ENCODE measurements at regions not wholly inside any gene's neighbourhood (a gene's known extent, or its start where the extent isn't known, plus 50 kb on each side); places are given as distances from the start of the nearest gene placed in this dataset.

DNA sequence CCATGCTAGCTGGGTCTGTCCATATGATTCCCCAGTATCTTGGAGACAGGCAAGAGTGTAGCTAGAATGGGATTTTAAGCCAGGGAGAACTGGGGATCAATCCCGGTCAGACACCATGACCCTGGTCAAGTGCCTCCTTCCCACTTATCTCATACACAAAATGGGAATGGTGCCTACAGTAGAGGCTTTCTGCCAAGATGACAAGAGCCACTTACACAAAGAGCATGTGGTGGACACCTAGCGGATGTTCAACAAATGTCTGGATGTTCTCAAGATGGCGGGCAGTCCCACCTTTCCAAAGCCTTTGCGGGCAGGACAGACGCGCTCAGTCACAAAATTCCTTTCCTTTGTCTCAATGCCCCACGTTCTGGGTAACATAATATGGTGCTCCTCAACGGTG lies 57.3 kb downstream of the MAF start:
- DNase-seq = no peak

DNA sequence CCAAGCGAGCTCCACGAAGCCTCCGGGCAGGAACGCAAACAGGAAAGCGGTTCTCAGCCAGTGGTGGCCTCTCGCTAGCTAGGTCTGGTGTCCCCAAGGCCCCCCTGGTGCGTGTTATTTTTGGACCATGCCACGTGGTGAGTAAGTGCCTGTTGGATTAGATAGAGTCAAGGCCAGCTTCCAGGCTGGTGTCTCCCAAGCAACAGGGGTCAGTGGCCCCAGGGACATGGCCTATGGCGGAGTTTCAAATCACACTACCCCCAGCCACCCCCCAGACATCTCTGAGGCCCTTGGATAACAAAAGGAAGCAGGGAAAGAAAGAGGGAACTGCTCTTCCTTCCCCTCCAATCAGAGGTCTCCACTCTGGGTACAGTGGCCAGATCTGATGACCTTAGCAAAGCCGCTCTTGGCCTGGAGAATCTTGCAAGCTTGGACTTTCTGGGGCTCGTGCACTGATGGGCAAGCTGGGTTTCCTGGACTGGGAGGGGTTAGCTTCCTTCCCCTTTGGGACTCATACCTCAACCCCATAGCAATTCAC lies 58.2 kb downstream of the MAF start:
- no peak for DNase-seq

DNA sequence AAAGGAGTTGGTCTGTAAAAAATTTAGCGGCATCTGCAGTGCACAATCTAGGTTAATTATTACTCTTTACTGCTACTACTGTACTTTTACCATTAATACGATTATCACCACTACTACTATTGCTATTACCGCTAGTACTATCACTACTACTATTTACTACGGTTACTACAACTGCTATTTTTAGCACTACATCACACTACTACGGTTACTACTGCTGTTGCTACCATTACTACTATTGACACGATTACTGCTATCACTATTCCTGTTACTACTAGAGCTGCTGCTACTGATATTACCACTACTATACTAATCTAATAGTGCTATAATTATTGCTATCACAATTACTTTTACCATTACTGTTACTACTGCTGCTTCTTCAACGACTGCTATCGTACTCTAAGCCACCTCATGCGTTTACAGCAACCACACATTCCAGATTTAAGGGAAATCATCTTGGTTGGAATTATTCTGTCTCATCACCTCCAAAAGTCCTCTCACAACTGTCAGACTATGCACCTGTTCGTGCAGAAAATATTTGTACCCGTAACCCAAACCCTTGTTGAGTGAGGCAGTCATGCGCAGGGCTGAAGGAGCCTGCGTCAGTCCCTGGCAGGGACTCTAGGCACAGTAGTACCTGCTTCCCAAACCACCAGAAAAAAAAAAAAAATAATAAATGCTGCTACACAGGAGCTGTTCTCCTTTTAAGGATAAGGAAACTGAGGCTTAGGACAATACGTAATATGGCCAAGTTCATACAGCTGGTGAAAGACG lies 59.5 kb downstream of the MAF start:
- no peak for DNase-seq

DNA sequence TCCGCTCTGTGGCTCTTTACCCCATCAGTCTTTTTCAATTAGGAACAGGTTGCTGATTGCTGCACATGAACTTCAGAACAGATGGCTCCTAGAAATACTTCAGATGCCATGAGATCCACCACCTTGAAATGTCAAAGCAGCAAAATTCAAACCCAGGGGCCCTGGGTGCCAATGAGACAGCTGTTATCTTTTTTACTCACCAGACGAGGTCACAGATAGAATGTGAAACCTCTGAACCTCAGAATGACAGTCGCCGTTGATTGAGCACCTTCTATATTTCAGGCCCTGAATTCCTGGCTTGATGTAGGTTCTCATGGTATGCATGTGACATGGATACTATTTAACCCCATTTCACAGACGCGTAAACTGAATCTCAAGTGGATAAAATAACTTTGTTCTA lies 63.0 kb downstream of the MAF start:
- DNase-seq = no peak

DNA sequence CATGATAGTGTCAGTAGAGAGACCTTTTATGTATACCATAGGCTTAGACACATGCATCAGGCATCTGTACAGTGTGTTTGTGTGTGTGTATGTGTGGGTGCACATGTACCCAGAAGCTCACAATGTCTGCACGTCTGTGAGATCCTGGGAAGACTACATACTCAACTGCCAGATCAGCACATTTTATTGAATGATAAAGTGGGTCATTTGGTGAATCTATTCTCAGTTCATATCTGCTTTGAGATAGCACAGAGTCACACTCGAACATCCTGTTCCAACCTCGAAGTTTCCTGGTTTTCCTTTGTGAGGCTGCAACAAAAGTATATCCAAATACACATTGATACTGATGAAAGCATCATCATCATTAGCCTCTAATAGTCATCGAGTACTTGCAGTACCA lies 63.6 kb downstream of the MAF start:
- no peak for DNase-seq

DNA sequence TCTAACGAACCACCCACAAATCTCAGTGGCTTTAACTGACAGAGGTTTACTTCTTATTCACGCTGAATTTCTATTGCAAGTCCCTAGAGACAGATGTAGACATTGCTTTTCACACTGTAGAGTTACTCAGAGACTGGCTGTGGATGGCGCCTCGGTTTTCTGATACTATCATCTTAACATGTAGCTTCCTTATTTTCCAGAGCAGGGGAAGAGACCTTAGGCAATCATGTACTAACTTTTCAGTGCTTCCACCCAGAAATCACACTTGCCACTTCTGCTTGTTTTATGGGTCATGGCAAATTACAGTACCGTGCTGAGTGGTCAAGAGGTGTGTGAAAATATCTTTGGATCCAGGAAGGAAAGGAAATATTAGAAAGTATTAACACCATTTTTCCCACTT lies 65.4 kb downstream of the MAF start:
- no peak for DNase-seq

GRCh38 chr16:79534143-79534542 lies 66.4 kb downstream of the MAF start:
- no peak for DNase-seq

DNA sequence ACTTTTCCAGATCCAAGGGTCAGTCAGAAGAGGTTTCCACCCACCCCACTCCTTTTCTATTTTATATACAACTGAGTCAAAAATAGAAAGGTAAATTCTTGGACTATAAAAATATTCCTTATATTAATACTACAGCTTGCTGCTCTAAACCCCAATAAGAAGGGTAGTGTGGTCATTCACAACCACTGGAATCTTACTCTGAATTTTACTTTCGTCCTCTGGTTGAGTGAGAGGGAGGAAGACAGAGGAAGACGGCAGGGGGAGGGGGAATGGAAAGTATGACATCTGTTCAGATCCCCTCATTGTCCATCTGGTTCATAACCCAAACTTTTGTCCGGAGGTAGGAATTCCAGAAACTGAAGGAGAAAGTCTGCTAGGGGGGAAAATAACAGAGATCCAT lies 67.2 kb downstream of the MAF start:
- no peak for DNase-seq

DNA sequence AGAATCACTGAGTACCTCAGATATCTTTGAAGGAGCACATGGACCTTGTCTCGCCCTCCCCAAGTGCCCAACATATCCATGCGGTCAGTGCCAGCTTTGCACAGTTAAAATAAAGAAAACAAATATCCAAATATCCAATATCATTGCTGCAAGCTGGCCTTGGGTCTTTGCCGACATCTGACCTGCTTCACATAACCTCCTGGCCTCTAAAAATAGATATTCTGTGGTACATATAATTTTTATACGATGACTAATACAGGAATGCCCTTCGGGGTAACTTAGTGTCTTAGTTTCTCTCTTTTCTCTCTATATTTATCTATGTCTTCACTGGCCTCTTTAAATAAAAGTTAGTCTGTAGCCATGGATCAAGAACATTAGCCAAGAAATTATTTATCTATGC lies 67.8 kb downstream of the MAF start:
- DNase-seq = no peak

- no peak for DNase-seq
Observed at GRCh38 chr16:79532273-79532672, 68.3 kb downstream of the MAF start.

GRCh38 chr16:79528338-79528737 lies 72.2 kb downstream of the MAF start:
- no peak for DNase-seq

DNA sequence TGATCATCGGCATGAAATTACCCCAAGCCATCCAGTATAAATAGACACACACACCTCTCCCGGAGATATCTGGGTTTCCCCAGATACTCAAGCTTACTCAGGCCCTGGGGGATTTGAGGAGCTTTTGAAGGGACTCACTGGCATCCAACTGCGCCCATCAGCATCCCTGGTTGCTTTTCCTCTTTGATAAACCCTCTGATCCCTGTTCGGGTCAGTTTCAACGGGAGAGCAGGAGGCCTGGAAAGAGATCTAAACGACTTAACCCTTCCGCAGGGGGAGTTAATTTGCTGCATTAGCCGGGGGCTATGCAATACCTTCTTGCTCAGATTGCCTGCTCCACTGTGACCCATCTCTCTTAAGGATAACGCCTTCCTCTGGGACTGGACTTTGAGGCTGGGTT lies 76.6 kb downstream of the MAF start:
- no peak for DNase-seq

DNA sequence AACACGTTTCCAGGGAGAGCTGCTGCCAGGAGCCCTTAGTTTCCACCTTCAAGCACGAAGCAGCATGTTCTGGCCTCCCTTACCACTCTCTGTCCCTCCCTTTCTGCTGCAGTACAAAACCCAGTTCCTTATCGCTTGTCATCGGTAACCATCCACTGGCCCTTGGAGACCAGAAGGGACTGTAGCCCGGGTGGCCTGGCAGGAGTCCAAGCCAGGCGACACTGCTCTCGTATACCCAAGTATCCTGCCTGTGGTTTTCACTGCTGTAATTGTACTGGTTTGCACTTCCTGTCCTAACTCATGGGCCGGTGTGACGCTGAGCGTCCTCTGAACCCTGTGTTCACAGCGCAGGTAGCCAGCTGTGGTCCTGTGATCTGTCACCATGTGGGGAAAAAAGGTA lies 81.1 kb downstream of the MAF start:
- DNase-seq = no peak

- no peak for DNase-seq
Observed at GRCh38 chr16:79517156-79517555, 83.4 kb downstream of the MAF start.

DNA sequence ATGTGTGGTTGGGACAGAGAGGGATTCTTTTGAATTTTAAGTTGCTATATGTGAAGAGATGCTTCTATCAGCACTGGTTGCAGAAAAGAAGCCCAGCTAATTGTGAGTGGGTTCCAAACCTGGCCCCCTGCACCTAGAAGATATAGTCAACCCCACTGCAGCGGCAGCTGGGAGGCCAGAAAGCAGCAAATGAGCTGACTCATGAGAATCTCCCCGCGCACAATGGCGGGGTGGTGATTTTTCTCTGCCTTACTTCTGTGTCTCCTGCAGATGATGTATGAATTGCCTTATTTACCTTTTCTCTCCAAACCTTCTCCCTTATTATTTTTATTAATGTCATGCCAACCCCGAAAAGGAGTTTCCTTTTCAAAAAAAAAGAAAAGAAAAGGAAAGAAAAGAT lies 89.7 kb downstream of the MAF start:
- DNase-seq = no peak

DNA sequence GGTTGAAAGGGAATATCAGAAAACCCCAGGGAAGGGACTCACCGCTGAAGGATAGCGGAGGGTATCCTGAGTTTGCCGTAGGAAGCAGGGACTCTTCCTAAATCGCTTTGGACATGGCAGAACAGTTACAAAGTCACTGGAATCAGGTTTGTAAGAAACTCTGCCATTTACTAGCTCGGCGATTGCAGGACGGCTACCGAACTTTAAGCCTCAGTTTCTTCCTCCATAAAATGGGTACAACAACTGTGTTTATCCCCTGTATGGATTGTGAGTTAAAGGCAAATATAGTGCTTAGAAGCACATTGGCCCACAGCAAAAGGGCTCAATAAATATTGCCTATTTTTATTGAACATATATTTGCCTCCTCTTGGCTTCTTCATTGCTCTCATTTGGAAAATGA lies 90.6 kb downstream of the MAF start:
- no peak for DNase-seq

- no peak for DNase-seq
Observed at GRCh38 chr16:79509211-79509631, 91.3 kb downstream of the MAF start.

- no peak for DNase-seq
Observed at GRCh38 chr16:79508294-79508693, 92.2 kb downstream of the MAF start.

- DNase-seq = no peak
Observed at GRCh38 chr16:79505344-79505743, 95.2 kb downstream of the MAF start.

DNA sequence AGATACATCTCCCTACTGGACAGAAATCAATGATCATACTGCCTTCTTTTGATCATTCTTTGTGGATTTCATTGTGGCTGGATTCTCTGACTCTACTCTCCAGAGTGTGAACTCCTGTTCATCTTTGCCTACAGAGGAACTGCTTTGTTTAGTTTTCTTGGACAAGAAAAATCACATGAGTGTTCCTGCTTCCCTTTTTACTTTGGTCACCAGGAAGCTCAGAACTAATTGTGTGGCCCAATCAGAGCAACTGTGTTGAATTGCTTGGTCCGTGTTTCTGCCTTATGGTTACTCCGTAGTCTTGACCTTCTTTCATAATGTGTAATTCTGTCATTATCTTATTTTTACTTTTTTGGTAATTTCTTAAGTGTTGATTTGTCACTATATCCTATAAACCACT lies 97.0 kb downstream of the MAF start:
- no peak for DNase-seq

- DNase-seq = no peak
Observed at GRCh38 chr16:79501446-79501845, 99.1 kb downstream of the MAF start.

DNA sequence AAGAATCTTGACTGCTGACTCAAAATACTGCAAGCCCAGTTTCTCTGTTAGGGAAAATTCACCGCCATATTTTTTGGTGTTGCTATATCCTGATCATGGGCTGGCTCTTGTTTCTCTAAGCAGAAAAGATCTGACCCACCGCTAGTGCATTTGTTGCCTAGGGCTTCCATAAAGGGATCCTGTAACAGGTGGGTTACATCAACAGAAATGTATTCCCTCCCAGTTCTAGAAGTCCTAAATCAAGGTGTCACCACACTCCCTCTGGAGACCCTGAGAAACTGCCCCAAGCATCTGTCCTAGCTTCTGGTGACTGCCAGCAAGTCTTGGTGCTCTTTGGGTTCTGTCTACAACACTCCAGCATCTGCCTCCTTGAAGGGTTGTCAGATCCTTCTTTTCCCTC lies 99.7 kb downstream of the MAF start:
- no peak for DNase-seq

DNA sequence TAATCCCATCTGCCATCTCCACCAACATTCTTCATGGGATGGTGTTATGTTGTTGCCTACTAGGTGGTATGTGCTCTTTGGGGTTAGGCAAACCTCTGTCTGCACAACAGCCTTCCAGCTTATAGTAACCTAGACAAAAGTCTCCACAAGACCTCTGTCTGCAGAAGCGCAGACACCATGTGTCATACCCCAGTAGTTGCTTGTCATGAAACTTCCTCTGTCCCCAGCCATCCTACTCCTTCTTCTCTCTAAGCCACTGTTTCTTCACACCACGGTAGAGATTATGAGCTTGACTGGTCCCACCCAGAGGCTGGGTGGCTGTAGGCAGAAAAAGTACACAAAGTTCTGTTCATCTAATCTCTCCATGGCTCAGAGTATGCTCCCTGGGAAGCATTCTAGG lies 100.3 kb downstream of the MAF start:
- DNase-seq = no peak

DNA sequence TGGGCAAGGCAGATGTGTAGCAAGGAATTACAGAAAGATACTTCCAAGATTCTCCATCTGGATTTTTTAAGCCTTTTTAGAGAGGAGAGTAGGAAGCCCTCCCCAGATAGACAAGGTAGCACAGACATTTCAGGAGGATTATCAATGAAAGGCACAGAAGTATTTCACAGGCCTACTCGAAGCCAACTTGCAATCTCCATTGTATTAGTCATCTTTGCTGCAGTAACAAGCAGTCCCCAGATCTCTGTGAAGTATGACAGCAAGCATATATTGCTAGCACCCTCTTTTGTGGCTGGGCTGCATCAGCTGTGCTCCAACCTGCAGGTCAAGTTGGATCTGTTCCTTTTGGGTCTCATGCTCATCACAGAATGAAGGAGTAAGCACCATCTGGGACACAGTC lies 101.6 kb downstream of the MAF start:
- DNase-seq = no peak
